Globus pallidus (tissue), 1 donor: ENCODE measurements at regions not wholly inside any gene's neighbourhood (a gene's known extent, or its start where the extent isn't known, plus 50 kb on each side); places are given as distances from the start of the nearest gene placed in this dataset.
A peak's percentile ranks its signal among the peaks of the same experiment; 100 is the strongest.
"Not testable (repeated sequence)": the region's sequence is repeated elsewhere in the genome, so short reads cannot be mapped to it uniquely, and the experiment has no call there.

Experiments used
- DNase-seq: peaks from one replicate; pipeline ENCODE4 v3.0.0-alpha.2; 2015; ENCODE audit warnings: low spot score

DNA sequence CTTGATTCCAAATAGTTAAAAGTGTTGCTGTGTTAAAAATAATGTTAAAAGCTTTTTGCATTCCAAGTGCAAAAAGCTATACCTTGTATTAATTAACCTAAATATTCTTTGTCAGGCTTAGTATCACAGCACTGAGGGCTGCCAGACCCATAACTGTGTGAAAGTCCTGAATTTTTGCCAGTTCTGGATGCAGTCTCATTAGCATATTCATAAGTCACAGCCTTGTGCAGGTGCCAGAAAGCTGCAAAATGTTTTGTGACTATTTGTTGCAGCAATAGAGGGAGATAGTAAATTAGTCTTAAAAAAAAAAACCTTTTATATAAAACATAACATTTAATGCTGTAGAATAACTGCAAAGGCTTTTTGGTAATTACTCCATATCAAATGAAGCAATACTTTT lies 56.6 kb downstream of the SLITRK1 start:
- peak; percentile 93 for DNase-seq

DNA sequence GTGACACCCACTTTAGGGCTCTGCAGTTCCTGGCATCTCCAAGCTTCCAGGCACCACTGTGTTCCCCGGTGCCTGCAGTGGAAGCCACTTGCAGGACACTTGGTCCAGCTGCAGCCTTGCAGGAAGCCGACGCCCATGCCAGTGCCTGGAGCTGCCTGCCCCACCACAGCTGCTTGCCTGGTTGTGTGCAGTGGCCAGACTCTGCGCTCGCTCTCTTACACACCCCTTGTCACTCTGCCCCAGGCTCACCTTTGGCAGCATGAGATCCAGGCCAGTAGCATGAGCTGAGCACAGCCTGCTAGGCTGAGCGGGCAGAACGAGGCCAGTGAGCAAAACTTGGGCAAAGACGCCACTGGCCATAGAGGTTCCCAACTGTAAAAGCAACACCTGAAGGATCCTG lies 57.7 kb downstream of the SLITRK1 start:
- DNase-seq = no peak

DNA sequence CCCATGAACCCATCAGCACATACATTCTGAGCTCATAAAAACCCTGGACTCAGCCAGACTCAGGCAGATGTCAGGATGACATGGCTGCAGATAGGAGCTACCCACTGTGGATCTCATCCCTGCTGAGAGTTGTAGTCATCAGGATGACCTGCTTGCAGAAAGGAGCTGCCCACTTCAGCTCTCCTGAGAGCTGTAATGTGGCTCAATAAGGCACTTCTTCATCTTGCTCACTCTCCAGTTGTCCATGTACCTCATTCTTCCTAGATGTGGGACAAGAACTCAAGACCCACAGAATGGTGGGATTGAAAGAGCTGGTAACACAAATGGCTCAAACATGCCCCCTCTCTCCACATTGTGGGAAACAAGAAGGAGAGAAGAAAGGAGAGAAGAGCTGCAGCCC lies 58.2 kb downstream of the SLITRK1 start:
- no peak for DNase-seq

DNA sequence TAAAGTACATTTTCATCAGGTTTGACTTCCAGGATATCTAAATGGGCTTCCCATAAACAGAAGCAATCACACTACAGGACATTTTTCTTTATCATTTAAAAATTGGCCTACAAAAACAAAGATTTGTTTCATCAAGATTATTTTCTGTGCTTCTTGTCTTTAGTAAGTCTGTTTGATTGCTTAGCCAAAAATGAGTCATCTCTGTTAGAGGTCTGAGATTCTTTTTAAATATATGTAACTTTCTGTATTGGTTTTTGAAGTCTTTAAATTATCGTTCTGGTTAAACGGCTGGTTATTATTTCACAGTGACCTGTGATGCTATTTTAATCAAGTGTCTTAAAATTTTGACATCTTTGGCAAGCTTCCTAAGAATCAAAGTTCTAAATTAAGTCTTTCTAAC lies 62.7 kb downstream of the SLITRK1 start:
- DNase-seq = no peak

DNA sequence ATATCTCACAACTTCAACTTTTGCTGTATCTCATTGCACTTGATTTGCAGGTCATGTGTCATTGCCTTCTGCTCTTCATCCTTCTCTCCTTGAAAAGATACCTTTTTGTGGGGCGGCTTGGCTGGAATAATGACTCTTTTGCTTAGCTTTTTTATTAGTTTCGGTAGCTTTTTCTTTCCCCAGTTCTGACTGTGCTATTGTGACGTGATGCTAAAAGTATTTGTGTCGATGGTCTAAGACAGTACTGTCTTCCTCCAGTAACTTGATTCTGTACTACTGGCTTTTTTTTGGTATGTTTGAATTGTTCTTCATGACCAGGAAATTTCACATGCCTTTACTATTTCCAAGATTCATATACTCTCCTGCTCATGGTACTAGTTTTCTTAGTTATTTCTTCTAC lies 63.1 kb downstream of the SLITRK1 start:
- no peak for DNase-seq

DNA sequence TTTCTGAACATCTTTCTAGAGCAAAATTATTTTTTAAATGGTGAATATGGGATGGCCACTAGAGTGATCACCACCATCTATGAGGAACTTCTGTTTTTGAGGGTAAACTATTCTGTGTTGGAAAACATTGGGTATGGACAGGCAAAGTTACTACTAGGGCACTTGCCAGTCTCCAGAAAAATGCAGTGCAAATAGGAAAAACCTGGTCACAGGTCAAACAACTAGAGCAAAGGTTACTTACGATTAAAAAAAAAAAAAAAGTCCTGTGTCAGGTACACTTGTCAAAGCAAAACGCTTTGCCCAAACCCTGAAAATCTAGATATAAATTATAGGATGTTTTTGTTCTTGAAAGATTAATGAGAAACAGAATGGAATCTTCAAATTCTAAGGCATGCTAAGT lies 66.2 kb downstream of the SLITRK1 start:
- no peak for DNase-seq

DNA sequence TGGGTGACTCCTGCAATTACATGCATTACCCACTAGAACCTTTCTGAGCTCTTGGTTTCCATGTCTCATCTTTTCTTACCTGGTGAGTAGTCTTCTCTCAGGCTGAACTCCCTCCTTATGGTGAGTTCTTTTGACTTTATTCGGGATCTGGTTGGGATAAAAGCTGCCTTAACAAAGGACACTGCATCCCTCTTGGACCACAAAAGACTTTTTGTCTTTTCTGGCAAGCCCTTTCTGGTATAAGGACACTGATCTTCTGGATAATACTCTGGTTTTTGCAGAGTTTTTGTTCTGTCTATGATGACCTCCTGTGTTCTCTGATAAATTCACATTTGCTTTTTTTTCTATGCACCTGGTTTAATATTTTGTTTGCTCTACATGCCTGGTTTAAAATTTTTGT lies 66.7 kb downstream of the SLITRK1 start:
- peak; percentile 76 for DNase-seq

DNA sequence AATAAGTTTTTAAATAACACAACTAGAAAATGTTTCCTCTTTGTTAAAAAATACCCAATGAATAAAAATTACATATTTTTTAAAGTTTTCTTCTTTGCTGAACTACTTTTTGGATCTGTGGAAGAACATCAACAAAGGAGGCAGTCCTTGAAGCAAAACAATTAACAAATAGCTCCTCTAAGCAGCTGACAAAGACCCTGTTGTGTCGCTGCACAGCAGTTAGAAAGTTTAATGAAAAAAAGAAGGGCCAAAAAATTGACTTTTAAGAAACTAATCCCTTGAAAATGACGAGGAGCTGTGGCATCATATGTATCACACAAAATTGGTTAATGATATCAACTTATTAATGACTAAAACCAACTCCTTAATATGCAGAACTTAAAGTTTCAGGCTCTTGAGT lies 72.1 kb downstream of the SLITRK1 start:
- DNase-seq = peak; percentile 86

DNA sequence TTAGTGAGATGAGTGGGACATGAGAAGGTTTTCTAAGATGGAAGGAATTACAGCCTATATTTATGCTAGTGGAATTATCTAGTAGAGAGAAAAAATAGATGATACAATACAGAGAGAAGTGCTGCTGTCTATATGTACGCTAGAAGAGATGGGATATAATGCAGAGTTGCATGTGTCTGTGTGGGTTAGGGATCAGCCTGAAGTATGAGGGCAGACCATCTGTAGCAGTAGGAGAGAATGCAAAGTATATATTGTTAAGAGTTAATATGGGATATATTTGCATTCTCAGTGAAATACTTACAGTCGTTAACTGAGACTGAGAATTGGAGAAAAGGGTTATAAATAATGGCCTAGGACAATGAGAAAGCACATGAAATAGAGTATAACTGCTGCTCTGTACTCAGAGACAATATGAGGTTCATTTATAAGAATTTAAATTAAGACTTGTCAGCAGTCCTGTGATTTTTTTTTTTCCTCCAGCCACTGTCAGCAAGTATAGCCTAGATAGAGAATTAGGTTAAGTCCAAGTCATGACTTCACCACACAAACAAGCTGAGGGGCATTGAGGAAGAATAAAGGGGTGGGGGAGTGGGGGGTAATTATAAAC lies 77.8 kb downstream of the SLITRK1 start:
- DNase-seq = no peak

DNA sequence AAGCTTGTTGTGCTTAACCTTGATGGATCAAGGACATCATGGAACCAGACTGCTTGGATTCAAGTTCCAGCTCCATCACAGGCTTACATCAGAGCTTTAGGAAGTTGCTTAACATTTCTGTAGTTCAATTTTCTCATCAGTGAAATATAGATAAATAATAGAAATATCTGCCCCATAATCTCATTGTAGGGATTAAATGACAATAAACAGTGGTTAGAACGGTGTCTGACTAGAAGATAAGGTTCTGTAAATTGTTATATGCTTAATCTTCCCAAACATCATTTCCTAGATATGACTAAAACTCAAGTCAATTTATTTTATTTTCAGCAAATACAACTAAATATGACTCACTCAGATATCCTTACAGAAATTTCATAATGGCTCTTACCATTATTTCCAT lies 83.5 kb downstream of the SLITRK1 start:
- no peak for DNase-seq

DNA sequence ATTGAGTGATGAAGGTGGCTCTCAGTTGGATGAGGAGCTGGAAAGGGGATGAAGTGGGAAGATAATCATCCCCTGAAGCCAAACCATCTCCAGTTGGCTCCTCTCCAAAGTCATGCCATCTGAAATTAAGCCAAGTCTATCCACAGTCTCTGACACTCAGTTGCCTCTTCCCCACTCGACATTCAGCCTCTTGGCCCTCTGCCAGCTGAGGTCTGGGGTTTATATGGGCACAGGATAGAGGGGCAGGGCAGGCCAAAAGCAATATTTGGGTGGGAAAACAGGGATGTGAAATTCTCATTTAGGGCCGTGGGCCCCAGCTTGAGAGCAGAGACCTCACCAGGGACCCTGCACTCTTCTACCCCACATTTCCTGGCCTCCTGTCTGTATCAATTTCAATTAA lies 85.9 kb downstream of the SLITRK1 start:
- DNase-seq = no peak

DNA sequence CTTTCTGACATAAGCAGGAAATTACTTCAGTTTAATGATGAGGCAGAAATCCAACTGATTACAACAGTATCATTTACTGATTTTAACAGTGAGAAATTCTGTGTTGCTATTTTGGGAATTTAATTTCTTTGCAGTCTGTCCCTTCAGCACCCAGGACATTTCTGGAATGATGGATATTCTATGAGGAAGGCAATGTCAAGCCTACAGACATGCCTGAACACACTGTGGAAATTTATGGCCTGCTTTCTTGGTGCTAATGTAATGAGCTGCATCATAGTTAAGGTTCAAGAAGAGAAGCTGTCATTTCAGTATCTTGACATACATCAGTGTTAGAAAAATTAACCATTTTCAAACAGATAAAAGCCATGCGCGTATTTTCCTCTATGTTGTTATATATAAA lies 87.7 kb downstream of the SLITRK1 start:
- DNase-seq = no peak

DNA sequence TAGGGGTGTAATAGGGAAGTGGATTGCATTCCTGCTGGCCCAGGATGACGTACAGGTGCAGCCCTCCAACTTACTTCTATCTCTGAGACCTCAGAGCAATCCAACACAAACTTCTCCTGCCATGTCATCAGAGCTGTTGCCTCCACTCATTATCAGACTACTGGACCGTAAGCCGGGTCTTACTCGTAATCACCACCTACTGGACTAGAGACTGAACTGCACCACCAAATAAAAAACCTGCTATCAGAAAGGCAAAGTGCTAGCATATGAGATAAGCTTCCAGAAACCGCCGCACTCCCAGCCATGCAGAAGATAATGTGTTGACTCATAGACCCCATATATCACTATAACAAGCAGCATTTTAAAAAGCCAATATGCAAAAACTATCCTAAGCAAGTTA lies 102.0 kb downstream of the SLITRK1 start:
- DNase-seq = no peak

DNA sequence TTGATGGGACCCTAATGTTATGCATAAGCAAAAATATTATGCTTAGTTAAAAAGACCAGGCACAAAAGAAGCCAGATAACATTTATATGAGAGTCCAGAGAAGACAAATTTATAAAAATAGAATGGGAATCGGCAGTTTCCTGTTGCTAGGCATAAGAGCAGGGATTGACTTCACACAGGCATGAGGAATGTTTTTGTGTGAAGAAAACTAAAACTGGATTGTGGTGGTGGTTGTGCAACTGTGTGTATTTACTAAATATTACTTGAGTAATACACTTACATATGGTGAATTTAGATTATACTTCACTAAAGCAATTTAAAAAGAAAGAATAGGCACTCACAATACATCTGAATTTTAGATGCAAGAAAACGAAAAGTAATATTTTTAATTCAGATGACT lies 108.3 kb downstream of the SLITRK1 start:
- DNase-seq = no peak

DNA sequence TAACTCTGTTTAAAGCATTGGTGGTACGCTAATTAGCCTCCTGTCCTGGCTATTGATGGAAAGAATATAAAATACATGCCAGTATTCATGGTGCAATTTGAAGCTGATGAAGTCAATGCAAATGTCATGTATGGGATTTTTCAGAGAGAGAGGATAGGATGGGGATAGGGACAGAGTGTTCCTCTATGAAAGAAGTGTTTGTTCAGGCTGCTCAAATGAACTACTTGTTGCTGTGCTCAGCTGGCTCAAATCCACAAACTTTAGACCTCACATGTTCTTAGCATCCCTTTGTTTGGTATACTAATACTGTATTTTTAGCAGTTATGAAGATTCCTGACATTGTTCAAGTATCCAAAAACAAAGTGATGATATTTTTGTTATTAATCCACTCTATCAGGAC lies 116.5 kb downstream of the SLITRK1 start:
- DNase-seq = peak; percentile 95

DNA sequence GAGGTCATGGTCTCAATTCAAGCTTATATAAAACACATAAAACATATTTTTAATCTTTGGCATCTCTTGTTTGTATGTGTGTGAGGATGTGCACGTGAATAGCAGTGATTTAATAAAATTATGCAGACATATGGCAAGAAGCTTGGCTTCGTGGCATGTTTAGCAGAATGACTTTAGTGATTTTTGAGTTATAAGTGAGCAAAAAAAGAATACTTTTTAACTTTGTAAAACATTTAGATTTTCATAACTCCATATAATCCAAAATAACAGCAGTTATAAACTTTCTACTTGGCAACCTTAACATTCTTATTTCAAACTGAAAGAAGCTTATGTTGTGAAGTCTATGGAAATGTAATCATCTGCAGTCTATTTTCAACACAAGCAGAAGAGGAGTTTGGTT lies 120.6 kb downstream of the SLITRK1 start:
- no peak for DNase-seq

DNA sequence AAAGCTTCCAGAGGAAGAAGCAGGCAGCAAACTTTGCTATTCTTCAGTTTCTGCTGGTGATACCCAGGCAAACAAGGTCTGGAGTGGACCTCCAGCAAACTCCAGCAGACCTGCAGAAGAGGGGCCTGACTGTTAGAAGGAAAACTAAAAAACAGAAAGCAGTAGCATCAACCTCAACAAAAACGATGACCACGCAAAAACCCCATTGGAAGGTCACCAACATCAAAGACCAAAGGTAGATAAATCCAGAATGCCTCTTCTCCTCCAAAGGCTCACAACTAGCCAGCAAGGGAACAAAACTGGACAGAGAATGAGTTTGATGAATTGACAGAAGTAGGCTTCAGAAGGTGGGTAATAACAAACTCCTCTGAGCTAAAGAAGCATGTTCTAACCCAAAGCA lies 127.1 kb downstream of the SLITRK1 start:
- DNase-seq = not testable (repeated sequence)

DNA sequence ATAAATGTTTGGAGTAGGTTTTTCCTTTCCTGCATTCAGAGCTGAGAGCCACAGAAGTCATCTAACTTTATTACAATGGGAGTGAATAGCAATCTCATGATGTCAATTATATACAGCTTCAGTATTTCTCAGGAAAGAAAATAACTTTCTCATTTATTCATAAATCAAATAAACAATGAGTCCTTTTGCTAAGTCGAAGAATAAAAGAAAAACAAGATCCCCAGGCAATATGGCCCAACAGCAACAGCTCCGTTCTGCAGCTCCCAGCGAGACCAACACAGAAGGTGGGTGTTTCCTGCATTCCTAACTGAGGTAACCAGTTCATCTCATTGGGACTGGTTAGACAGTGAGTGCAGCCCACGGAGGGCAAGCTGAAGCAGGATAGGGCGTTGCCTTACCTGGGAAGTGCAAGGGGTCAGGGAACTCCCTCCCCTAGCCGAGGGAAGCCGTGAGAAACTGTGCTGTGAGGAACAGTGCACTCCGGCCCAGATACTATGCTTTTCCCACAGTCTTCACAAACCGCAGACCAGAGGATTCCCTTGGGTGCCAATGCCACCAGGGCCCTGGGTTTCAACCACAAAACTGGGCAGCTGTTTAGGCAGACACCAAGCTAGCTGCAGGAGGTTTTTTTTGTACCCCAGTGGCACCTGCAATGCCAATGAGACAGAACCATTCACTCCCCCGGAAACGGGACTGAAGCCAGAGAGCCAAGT lies 128.2 kb downstream of the SLITRK1 start:
- no peak for DNase-seq

DNA sequence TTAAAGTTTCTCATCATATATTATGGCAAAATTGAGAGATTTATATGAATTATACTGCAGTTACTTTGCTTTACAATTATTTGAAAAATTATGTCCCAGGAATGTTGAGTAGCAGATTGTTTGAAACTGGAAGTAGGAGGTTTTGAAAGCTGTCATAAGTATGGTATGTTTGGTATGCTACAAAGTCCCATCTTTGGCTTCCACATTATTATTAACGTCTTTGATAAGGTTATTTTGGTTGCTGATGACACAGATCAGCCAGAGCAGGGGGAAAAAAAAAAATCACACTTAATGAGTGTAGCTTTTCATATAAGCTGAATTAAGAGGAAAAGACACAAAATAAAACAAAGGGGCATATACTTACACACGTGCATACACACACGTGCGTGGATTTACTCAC lies 130.1 kb downstream of the SLITRK1 start:
- no peak for DNase-seq

DNA sequence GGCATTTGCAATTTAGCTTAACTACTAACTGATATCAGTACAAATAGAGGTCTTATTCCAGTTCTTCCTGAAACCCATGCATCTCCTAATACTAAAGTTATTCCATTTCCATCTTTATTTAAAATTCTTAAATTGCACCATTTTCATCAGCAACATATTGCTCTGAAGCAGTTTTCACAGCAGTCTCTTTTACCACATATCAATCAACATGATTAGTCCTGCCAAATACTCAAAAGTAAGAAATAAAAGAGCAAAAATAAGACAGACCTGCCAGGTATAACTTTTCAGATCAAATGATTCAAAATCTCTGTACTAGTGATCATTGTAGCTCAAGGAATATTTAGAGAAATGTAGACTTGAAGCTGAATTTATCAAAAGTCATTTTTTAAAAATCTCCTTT lies 141.7 kb downstream of the SLITRK1 start:
- no peak for DNase-seq

DNA sequence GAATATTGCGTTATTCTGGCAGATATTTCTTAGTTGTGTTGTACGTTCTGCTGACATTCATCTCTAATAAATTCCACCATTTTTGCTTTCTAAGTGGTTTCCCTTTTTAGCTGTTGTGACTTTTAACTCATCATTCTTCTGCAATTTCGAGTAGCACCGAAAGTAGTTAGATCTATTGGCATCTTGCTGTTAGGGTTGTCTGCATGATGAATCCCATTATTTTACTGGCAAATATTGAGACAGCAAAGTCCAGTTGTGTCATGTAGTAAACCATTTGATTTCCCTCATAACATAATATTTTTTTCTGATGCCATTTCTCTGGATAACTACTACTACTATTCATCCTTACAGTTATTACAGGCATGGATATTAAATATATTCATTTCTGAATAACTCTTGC lies 143.9 kb downstream of the SLITRK1 start:
- DNase-seq = no peak

DNA sequence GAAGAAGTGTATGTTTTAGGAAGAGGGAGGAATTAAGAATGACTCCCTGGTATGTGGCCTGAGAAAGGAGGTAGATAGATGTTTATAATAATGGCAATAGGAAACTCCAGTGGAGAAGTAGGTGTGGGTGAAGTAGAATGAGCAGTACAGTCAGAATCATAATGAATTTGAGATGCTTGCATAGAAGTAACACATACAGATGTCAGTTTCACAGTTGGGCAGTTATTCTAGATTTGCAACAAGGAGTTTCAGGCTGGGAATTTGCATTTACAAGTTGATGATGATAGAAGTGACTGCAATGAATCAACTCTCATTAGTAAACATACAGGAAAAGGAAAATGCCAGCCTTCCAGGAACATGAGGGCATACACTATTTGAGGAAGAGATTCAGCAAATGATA lies 149.0 kb downstream of the SLITRK1 start:
- DNase-seq = no peak

DNA sequence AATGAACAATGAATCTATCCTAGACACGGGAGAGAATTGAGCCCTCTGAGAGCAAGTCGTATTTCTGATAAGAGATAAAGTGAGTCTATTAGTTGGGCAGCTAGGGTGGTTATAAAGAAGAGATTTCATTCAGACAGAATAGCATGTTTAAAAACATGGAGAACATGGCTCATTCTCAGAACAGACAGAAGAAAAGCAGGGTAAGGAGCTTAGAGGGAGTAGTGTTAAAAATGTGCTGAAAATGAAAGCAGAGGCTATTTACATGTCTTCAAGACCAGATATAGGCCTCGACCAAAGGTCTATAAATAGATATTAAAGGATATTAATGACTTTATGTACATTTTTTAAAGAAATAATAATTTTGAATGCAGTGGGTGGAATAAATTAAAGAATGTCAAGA lies 149.5 kb downstream of the SLITRK1 start:
- DNase-seq = peak; percentile 54

DNA sequence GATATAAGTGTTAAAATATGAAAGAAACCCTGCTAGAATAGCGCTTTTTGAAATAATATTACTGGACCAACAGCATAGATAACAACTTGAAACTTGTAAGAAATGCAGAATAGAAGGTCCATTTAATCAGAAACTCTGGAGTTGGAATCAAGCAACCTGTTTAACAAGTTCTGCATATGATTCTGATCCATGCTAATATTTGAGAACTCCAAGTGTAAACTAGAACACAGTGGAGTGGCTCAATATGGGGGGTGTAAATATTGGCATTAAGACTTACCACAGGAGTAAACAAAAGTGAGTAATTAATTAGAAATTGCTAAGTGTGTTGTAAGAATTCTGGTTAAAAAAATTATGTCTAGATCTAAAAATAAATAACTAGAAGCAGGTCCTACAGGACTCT lies 151.2 kb downstream of the SLITRK1 start:
- no peak for DNase-seq
